ENCODE measurements at regions not wholly inside any gene's neighbourhood (a gene's known extent, or its start where the extent isn't known, plus 50 kb on each side); places are given as distances from the start of the nearest gene placed in this dataset.

- TF ChIP-seq ZNF462 (CRISPR knock-in tag; IDR thresholded peaks at IDR 0.05) = no peak
- TF ChIP-seq, protein P1, sequence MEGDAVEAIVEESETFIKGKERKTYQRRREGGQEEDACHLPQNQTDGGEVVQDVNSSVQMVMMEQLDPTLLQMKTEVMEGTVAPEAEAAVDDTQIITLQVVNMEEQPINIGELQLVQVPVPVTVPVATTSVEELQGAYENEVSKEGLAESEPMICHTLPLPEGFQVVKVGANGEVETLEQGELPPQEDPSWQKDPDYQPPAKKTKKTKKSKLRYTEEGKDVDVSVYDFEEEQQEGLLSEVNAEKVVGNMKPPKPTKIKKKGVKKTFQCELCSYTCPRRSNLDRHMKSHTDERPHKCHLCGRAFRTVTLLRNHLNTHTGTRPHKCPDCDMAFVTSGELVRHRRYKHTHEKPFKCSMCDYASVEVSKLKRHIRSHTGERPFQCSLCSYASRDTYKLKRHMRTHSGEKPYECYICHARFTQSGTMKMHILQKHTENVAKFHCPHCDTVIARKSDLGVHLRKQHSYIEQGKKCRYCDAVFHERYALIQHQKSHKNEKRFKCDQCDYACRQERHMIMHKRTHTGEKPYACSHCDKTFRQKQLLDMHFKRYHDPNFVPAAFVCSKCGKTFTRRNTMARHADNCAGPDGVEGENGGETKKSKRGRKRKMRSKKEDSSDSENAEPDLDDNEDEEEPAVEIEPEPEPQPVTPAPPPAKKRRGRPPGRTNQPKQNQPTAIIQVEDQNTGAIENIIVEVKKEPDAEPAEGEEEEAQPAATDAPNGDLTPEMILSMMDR (conservative IDR thresholded peaks at IDR 0.05; ENCODE audit: low read depth in 2 of 2) = no peak
- TF ChIP-seq, protein P2, sequence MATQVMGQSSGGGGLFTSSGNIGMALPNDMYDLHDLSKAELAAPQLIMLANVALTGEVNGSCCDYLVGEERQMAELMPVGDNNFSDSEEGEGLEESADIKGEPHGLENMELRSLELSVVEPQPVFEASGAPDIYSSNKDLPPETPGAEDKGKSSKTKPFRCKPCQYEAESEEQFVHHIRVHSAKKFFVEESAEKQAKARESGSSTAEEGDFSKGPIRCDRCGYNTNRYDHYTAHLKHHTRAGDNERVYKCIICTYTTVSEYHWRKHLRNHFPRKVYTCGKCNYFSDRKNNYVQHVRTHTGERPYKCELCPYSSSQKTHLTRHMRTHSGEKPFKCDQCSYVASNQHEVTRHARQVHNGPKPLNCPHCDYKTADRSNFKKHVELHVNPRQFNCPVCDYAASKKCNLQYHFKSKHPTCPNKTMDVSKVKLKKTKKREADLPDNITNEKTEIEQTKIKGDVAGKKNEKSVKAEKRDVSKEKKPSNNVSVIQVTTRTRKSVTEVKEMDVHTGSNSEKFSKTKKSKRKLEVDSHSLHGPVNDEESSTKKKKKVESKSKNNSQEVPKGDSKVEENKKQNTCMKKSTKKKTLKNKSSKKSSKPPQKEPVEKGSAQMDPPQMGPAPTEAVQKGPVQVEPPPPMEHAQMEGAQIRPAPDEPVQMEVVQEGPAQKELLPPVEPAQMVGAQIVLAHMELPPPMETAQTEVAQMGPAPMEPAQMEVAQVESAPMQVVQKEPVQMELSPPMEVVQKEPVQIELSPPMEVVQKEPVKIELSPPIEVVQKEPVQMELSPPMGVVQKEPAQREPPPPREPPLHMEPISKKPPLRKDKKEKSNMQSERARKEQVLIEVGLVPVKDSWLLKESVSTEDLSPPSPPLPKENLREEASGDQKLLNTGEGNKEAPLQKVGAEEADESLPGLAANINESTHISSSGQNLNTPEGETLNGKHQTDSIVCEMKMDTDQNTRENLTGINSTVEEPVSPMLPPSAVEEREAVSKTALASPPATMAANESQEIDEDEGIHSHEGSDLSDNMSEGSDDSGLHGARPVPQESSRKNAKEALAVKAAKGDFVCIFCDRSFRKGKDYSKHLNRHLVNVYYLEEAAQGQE (IDR thresholded peaks at IDR 0.05; ENCODE audit: unreplicated experiment) = no peak
- no peak for TF ChIP-seq CREB1 (CRISPR knock-in tag; IDR thresholded peaks at IDR 0.05; ENCODE audit: low read depth)
- TF ChIP-seq STAT1 (IDR thresholded peaks at IDR 0.05; ENCODE audit: unreplicated experiment) = no peak
These were observed 230.6 kb upstream of the TRPC5 start (continued) for GRCh38 chrX:112313201-112313600.
